DMS79 (cell line): ENCODE measurements at regions not wholly inside any gene's neighbourhood (a gene's known extent, or its start where the extent isn't known, plus 50 kb on each side); places are given as distances from the start of the nearest gene placed in this dataset.

Experiments
- DNase-seq: peaks from one replicate; lab custom pipeline; 2025; lab: John Stamatoyannopoulos, UW

DNA sequence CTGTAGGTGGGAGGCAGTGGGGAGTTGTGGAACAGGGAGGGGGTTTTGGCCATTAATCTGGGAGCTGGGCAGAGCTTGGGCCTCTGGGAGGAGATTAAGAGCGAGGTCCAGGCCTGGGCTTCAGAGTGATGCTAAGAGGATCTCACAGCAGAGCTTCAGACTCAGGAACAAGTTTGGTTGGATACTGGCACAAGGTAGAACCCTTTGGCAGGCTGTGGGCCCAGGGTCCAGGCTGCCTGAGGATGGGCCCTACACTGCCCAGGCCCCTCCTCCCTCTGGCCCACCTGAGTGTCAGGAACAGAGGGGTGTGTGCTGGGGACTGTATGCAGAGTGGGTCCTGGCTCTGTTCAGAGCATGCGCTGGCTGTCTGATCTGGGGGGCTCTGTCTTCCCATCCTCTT, 334.9 kb downstream of the CYP26B1 start:
- DNase-seq = no peak

GRCh38 chr2:71811726-71812125, 335.9 kb downstream of the CYP26B1 start:
- DNase-seq = no peak

- no peak for DNase-seq
These were observed 336.5 kb downstream of the CYP26B1 start for GRCh38 chr2:71811157-71811556.

DNA sequence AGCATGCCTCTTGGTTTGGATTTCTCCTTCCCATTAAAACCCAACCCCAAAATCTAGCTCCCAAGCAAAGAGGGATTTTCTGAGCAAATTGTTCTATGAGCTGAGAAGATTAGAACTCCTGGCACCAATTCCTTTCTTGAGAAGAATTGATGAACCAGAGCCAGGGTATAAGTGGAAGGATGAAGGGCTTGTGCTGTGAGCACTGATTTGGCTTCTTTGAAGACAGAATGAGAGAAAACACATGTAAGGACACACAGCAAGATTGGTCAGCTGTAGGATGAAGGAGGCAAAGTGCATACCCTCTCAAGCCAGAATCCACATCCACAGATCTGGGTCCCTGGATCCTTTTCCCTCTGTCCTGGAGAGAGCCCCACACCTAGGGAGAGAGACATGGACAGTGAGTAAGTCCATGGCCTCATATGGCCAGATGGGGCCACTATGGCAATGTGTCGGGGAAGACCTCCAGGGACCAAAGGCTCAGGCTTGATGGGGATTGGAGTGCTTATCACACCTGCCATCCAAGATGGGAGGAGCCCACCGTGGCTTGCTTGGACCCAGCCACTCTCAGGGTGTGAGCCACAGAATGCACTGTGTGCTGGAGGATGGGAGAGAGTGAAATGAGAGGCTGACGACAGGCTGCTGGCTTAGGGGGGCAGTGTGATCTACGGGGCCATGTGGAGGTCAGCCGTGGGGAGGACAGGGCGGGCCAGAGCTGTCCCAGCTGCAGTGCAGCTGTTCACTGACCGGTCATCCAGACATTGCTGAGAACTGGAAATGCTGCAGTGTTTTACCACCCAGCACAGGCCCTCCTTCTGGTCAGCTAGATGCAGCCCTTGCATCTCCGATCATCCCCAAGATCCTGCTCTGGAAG, 339.8 kb downstream of the CYP26B1 start:
- DNase-seq = no peak

DNA sequence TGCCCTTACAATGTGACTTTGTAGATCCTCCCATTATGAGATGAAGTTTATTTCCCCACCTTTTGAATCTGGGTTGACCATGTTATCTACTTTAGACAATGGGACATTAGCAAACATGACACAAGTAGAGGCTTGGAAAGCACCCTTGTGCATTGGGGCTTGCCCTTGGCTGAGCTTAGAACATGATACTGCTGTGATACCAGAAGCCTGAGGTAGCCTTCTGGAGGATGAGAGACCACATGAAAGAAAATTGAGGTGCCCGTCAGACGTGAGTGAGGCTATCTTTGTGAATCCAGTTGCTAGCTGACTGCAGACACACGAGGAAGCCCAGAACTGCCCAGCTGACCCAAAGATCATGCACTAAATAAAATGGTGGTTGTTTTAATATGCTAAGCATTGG, 341.2 kb downstream of the CYP26B1 start:
- no peak for DNase-seq

GRCh38 chr2:71804281-71804751, 343.3 kb downstream of the CYP26B1 start:
- DNase-seq = no peak

DNA sequence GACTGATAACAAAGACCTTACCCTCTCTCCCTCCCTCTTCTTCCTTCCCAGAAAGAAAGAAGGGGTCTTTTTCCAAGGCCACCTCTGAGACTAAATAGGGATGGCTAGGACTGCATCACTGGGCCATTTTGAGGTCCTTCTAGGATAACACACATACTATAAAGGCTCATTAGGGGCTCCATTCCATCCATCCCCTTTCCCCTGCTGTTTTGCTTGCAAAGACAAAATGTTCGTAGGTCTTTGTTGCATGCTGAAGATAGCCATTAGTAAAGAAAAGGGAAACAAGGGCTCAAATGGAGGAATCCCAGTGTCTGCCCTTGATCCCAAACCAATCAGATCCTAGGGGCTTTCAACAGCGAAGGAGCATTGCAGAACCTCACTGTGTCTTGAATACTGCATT, 344.3 kb downstream of the CYP26B1 start:
- no peak for DNase-seq

DNA sequence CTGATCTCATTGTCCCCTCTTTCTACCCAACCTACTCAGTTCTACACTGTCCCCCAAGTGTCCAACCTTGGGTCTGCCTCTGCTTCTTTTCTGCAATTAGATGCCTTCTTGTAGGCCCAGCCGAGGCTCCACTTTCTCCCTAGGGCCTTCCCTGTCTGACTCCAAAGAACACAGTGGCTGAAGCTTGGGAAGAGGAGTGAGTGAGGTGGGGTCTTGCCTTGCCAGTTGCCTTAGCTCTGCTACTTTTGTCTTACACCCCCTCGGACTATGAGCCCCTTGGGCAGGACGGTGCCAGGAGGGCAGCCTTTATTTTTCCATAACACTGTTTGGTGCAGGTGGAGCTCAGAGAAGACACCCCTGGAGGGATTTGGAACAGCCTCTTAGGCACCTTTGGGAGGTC, 345.1 kb downstream of the CYP26B1 start:
- DNase-seq = no peak

- DNase-seq = no peak
These were observed 345.7 kb downstream of the CYP26B1 start for GRCh38 chr2:71801969-71802368.

GRCh38 chr2:71801556-71801955, 346.1 kb downstream of the CYP26B1 start:
- no peak for DNase-seq

DNA sequence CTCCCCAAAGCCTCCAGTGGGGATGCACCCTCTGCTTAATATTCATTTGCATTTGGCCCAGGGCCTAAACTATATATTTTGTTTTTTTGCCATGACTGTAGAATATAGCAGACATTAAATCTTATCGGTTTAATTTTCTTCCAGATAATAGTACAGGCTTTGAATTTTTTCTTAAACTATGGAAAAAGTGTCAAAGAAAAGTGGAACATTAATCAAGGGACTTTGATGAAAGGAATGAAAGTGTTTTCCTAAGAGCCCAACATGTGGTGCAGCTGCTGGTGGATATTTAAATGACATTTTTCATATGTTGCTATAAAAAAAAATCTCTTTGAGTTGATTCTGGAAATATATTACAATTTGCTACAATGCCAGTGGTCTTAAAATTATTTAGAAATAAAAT, 346.8 kb downstream of the CYP26B1 start:
- DNase-seq = no peak

DNA sequence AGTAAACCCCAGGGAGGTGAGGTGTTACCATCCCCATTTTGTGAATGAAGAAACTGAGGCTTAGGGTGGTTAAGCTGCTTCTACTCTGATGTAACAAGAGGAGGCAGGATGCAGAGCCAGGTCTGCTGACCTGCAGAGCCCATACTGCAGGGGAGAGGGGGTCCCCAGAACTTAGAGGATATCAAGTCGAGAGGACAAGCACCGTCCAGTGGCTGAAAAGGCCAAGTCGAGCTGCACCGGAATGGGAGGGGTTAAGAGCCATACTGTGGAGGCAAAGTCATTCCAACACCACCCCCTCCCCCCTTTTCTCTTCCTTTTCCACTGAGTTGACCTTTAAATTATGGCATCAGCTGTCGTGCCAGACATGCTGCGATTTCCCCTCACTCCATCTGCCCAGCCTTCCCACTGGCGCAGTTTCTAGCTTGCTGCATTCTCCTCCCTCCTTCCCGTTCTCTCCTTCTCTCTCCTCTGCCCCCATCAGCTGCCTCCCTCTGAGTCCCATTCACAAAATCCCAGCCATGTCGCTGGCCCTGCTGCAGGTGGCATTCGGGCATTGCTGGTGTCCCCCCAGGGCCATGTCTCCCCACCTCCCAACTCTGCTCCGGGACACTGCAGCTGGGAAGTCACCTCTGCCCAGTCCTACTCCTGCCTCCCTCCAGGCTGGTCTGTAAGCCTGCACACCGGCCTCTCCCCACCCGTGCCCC, 346.9 kb downstream of the DYSF start:
- no peak for DNase-seq

- no peak for DNase-seq
These were observed 345.7 kb downstream of the DYSF start for GRCh38 chr2:71799013-71799575.

DNA sequence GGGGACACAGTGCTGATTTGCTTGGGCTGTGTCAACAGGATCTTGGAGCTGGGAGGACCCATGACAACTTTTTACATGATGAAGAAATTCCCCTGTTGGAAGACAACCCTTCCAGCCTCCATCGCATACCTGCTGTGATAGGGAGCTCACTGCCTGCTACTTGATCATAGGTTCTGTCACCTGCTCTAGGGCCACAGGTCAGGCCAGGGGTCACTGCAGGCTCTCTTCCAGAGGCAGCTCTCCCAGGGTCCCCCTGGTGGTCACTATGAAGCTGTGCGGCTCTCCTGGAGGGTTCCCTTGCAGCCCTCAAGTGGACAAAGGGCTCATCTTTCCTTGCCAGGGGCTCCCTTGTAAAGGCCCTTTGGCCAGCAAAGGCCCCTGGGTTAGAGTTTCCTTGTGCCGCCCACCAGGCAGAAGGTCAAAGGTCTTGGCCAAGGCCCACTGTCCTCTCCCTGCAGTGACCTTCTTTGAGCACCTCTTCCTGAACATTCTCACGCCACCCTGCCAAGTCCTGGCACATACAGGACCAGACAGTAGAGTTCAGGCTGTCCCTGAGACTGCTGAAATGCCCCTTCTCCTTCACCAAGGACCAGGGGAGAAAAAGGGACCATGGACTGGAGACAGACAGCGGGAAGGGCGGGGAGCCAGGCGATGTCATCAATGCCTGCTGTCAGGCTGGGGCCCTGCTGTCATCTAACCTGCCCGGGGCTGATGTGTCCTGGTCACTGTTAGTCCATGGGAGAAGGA, 345.1 kb downstream of the DYSF start:
- DNase-seq = no peak

DNA sequence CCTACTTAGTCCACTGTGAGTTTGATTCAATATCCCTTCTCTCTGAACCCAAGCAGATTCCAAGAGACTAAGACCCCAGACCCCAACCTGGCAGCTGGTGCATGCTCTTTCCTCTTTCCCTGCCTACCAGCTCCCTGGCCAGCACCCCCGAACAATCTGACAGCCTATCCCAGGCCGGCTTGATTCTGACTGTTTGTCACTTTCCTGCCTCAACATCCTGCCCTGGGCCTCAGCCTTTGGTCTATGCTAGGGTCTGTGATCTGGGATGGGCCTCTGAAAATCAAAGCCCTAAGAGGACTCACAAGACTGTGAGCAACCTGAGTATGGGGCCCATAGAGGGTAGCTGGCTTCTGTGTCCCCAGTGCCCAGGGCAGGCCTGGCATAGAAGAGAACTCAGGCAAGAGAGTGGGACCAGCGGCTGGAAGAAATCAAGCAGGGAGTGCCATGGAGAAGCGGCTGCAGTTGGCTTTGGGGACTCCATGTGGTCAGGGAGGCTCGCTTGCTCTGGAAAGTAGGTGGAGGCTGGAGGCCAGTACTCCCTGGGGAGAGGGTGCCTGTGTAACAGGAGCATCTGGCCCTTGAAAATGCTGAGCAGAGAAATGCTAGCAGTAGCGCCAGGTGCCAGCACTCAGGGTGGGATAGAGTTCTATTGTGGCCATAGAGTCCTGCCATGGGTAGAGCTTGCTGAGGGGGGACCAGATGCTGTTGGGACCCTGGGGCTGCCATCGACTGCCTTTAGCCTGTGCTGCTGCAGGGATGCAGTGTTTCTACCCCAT, 343.9 kb downstream of the DYSF start:
- no peak for DNase-seq

GRCh38 chr2:71796174-71796593, 342.8 kb downstream of the DYSF start:
- no peak for DNase-seq

GRCh38 chr2:71795486-71795885, 342.1 kb downstream of the DYSF start:
- no peak for DNase-seq

- DNase-seq = no peak
These were observed 341.2 kb downstream of the DYSF start for GRCh38 chr2:71794611-71795010.

DNA sequence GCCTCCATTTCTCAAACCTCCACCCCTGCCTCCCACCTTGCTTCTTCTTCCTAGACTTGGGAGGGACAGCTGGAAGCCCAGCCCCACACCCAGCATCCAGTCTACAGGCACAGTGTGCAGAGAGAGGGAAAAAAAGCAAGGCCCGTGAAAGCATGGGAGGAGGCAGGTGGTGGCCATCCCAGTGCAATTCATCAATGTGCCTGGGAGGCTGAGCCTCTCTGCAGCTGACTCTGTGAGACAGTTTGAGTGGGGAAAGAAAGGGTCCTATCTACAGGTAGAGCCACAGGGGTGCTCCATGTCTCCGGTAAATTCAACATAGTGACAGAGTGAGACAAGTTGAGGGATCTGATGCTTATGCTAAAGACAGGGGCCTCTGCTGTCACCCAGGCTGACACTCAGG, 340.6 kb downstream of the DYSF start:
- DNase-seq = no peak

DNA sequence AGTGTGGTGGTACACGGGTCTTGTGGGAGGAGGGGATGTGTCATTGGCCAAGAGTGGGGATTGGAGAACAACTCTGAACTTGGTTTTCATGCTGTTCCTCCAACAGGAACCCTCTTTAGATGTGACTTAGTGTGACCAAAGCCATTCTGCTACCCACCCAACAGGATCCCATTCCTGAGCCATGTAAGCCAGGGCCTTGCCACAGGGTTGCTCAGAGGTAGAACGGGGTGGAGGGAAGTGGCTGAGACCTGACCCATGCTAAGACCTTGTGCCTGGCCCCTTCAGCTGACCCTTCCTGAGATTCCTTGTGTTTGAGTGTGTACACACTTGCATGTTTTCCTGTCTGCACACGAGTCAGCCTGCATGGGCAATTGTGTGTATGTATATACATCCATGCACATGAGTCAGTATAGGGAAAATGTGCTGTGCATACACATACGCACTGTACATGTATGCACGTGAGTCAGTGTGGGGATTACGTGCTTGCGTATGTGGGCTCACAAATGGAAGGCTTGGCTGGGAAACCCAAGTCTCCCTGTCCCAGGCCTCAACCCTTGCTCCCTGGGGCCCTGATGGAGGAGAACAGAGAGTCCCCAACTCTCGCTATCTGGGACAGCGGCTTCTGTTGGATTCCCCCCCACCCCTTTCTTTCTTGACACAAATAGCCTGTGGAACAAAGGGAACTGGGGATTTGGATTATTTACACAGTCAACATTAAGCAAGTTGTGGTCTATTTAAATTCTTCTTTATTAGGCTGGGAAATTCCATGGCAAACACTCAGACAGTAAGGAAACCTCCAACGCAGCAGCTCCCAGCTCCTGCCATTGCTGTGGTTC, 339.8 kb downstream of the DYSF start:
- DNase-seq = no peak
